Ishikawa (cell line): ENCODE measurements at regions not wholly inside any gene's neighbourhood (a gene's known extent, or its start where the extent isn't known, plus 50 kb on each side); places are given as distances from the start of the nearest gene placed in this dataset.

Experiments
- TAF1 ChIP-seq: IDR thresholded peaks from 2 replicates; pipeline ENCODE4 v1.6.1; 2012; ENCODE audit warnings: low read depth, mild to moderate bottlenecking
- TF ChIP-seq, protein P1 (sequence below): IDR thresholded peaks from 2 replicates; pipeline ENCODE4 v1.6.1; 2012

DNA sequence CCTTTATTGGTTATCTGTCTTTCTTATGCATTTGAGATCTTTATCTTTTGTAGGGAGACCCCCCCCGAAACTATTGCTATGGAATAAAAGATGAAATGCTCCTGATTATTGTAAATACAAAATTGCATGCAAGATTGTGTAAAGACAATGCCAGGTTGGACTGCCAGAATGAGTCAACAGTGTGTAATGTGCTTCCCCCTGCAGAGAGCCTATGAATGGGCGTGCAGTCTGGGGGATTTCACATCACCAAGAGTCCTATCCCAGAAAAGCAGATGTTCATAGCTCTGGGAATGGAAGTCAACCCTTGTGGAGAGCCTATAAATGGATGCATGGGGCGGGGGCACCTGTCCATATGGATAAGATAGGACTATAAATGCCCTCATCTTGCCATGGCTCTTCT is 584.3 kb downstream of the NSUN3 start:
- TF ChIP-seq, protein P1, sequence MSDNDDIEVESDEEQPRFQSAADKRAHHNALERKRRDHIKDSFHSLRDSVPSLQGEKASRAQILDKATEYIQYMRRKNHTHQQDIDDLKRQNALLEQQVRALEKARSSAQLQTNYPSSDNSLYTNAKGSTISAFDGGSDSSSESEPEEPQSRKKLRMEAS: peak; percentile 27; the same call in 1 of the 2 replicates
- no peak for TF ChIP-seq TAF1
